ENCODE measurements at regions not wholly inside any gene's neighbourhood (a gene's known extent, or its start where the extent isn't known, plus 50 kb on each side); places are given as distances from the start of the nearest gene placed in this dataset.

- Histone ChIP-seq H3K36me3 (no peaks in the 10 kb centered on the region), H3K4me1 (peaks cover 15% of the 10 kb centered on the region), H3K27me3 (ENCODE audit: low read depth) (no peaks in the 10 kb centered on the region), H3K27ac (replicated peaks) (peak overlapping the region; percentile 52), H3K4me3 (no peak overlapping the region), H3K9me3 (replicated peaks) (peaks cover 9% of the 10 kb centered on the region)
- intact Hi-C loops (cut with micrococcal nuclease), result no loop called here
- TF ChIP-seq, protein P1, sequence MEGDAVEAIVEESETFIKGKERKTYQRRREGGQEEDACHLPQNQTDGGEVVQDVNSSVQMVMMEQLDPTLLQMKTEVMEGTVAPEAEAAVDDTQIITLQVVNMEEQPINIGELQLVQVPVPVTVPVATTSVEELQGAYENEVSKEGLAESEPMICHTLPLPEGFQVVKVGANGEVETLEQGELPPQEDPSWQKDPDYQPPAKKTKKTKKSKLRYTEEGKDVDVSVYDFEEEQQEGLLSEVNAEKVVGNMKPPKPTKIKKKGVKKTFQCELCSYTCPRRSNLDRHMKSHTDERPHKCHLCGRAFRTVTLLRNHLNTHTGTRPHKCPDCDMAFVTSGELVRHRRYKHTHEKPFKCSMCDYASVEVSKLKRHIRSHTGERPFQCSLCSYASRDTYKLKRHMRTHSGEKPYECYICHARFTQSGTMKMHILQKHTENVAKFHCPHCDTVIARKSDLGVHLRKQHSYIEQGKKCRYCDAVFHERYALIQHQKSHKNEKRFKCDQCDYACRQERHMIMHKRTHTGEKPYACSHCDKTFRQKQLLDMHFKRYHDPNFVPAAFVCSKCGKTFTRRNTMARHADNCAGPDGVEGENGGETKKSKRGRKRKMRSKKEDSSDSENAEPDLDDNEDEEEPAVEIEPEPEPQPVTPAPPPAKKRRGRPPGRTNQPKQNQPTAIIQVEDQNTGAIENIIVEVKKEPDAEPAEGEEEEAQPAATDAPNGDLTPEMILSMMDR (IDR thresholded peaks at IDR 0.05; ENCODE audit: borderline replicate concordance), result no peak
- no peak for DNase-seq
Observed at GRCh38 chr12:96143392-96143791, 50.8 kb upstream of the ELK3 start.

GRCh38 chr12:96143827-96144565, 50.2 kb upstream of the ELK3 start:
- no peaks in the 10 kb centered on the region for H3K27me3 ChIP-seq (ENCODE audit: low read depth)
- no peak for DNase-seq
- TF ChIP-seq, protein P1 (IDR thresholded peaks at IDR 0.05; ENCODE audit: borderline replicate concordance), result no peak
- H3K4me1 ChIP-seq, result peaks cover 15% of the 10 kb centered on the region
- H3K27ac ChIP-seq (replicated peaks), result peak overlapping the region; percentile 52
- intact Hi-C loops (cut with micrococcal nuclease), result no loop called here
- no peaks in the 10 kb centered on the region for H3K36me3 ChIP-seq
- peaks cover 9% of the 10 kb centered on the region for H3K9me3 ChIP-seq (replicated peaks)
- H3K4me3 ChIP-seq, result no peak overlapping the region

Measured in left ventricle myocardium inferior (tissue), 1 donor.